AG04450 (cell line): ENCODE measurements at regions not wholly inside any gene's neighbourhood (a gene's known extent, or its start where the extent isn't known, plus 50 kb on each side); places are given as distances from the start of the nearest gene placed in this dataset.

Experiments used
- CTCF ChIA-PET: fragments of 300-600, 350-600 bp; formaldehyde crosslinking; extraction: SDS; loops from one replicate; lab custom pipeline; 2022; ENCODE audit warnings: antibody characterized with exemption, inconsistent platforms; lab: Charles Lee
- POLR2A ChIA-PET: fragments of 350-600 bp; formaldehyde crosslinking; extraction: SDS; loops from one replicate; lab custom pipeline; 2021; ENCODE audit warnings: antibody characterized with exemption, inconsistent platforms; lab: Yijun Ruan, JAX
- DNase-seq: peaks from one replicate; pipeline ENCODE4 v3.0.0-alpha.2; 2011; ENCODE audit warnings: low read depth, low spot score
- H3K27ac ChIP-seq: one replicate; pipeline ENCODE4 v1.5.1; 2012; ENCODE audit warnings: low read depth, low read length, control low read depth
- H3K27me3 ChIP-seq: one replicate; pipeline ENCODE4 v1.6.0; 2012; ENCODE audit warnings: low read length; ENCODE audit not compliant: control insufficient read depth, insufficient read depth
- H3K4me3 ChIP-seq: 2 replicates; pipeline ENCODE4 v1.5.1; 2011; ENCODE audit warnings: mild to moderate bottlenecking, low read depth, low read length, control low read depth
- H3K9me3 ChIP-seq: 2 replicates; pipeline ENCODE4 v1.5.1; 2012; ENCODE audit warnings: low read length; ENCODE audit not compliant: control insufficient read depth, insufficient read depth
- CTCF ChIP-seq: IDR thresholded peaks from 2 replicates; pipeline ENCODE4 v1.5.1; 2011; ENCODE audit warnings: low read depth, low read length, control low read depth, inconsistent platforms

- Histone ChIP-seq H3K27ac (no peak overlapping the region), H3K4me3 (no peak overlapping the region), H3K9me3 (peaks cover 42% of the 10 kb centered on the region), H3K27me3 (no peaks in the 10 kb centered on the region)
- DNase-seq, result no peak
- ChIA-PET CTCF (no interaction called here), POLR2A (no interaction called here)
- TF ChIP-seq CTCF, result no peak
These were observed 658.2 kb upstream of the SALL3 start for GRCh38 chr18:78321402-78321801.

GRCh38 chr18:78323453-78324197 is 656.0 kb upstream of the SALL3 start:
- H3K27me3 ChIP-seq, result no peaks in the 10 kb centered on the region
- no peak for TF ChIP-seq CTCF
- no peak overlapping the region for H3K4me3 ChIP-seq
- H3K27ac ChIP-seq, result no peak overlapping the region
- ChIA-PET POLR2A (no interaction called here), CTCF (no interaction called here)
- DNase-seq, result no peak
- peaks cover 48% of the 10 kb centered on the region for H3K9me3 ChIP-seq

GRCh38 chr18:78327643-78328042 is 652.0 kb upstream of the SALL3 start:
- CTCF ChIA-PET, result no interaction called here
- H3K27ac ChIP-seq, result no peak overlapping the region
- H3K9me3 ChIP-seq, result peaks cover 50% of the 10 kb centered on the region
- H3K4me3 ChIP-seq, result no peak overlapping the region
- DNase-seq, result no peak
- POLR2A ChIA-PET, result no interaction called here
- TF ChIP-seq CTCF, result no peak
- H3K27me3 ChIP-seq, result no peaks in the 10 kb centered on the region

GRCh38 chr18:78330766-78331165 is 648.9 kb upstream of the SALL3 start:
- no peak for DNase-seq
- ChIA-PET CTCF (no interaction called here), POLR2A (no interaction called here)
- Histone ChIP-seq H3K4me3 (no peak overlapping the region), H3K27ac (no peak overlapping the region), H3K9me3 (peaks cover 45% of the 10 kb centered on the region), H3K27me3 (no peaks in the 10 kb centered on the region)
- TF ChIP-seq CTCF, result no peak

- POLR2A ChIA-PET, result no interaction called here
- no peak for DNase-seq
- peaks cover 54% of the 10 kb centered on the region for H3K9me3 ChIP-seq
- no peak overlapping the region for H3K27ac ChIP-seq
- TF ChIP-seq CTCF, result no peak
- CTCF ChIA-PET, result no interaction called here
- no peaks in the 10 kb centered on the region for H3K27me3 ChIP-seq
- H3K4me3 ChIP-seq, result no peak overlapping the region
These were observed 626.7 kb upstream of the SALL3 start for GRCh38 chr18:78352910-78353309.
